NCI-H1417 (cell line): ENCODE measurements at regions not wholly inside any gene's neighbourhood (a gene's known extent, or its start where the extent isn't known, plus 50 kb on each side); places are given as distances from the start of the nearest gene placed in this dataset.
A peak's percentile ranks its signal among the peaks of the same experiment; 100 is the strongest.
"Not testable (repeated sequence)": the region's sequence is repeated elsewhere in the genome, so short reads cannot be mapped to it uniquely, and the experiment has no call there.

Source experiments
- DNase-seq, 3 experiments: peaks; one replicate each; lab custom pipeline; 2025; lab: John Stamatoyannopoulos, UW

- no peak for DNase-seq
These were observed 72.0 kb upstream of the TARDBP start for GRCh38 chr1:10940451-10940804.

- no peak for DNase-seq
These were observed 71.6 kb upstream of the TARDBP start for GRCh38 chr1:10940838-10941237.

- peak in 2 of 3 experiments; percentile 32 to 34 for DNase-seq
These were observed 70.4 kb upstream of the TARDBP start for GRCh38 chr1:10941891-10942541.

GRCh38 chr1:10942542-10942912, 69.9 kb upstream of the TARDBP start:
- DNase-seq, result peak in 1 of 3 experiments; percentile 15

GRCh38 chr1:10943041-10943440, 69.4 kb upstream of the TARDBP start:
- DNase-seq, result no peak

- peak; percentile 85 to 97 (median 90) for DNase-seq
These were observed 68.3 kb upstream of the TARDBP start for GRCh38 chr1:10943991-10944730.

- DNase-seq, result no peak
These were observed 66.4 kb upstream of the TARDBP start for GRCh38 chr1:10945991-10946509.

GRCh38 chr1:10947181-10947580, 65.3 kb upstream of the TARDBP start:
- DNase-seq, result no peak

- no peak for DNase-seq
These were observed 64.6 kb upstream of the TARDBP start for GRCh38 chr1:10947691-10948462.

- DNase-seq, result peak in 1 of 3 experiments; percentile 29
These were observed 64.0 kb upstream of the TARDBP start for GRCh38 chr1:10948463-10948775.

GRCh38 chr1:10950316-10951172, 61.9 kb upstream of the TARDBP start:
- no peak for DNase-seq

GRCh38 chr1:10951298-10951697, 61.2 kb upstream of the TARDBP start:
- DNase-seq, result not testable (repeated sequence)

GRCh38 chr1:10951961-10952360, 60.5 kb upstream of the TARDBP start:
- no peak for DNase-seq

GRCh38 chr1:10953505-10954193, 58.8 kb upstream of the TARDBP start:
- no peak for DNase-seq

GRCh38 chr1:10957133-10957532, 55.3 kb upstream of the TARDBP start:
- DNase-seq, result no peak

GRCh38 chr1:10958614-10959013, 53.8 kb upstream of the TARDBP start:
- DNase-seq, result peak; percentile 94 to 100 (median 98)

- DNase-seq, result peak; percentile 77 to 89 (median 88)
These were observed 51.8 kb upstream of the TARDBP start for GRCh38 chr1:10960411-10961299.

GRCh38 chr1:10961300-10961833, 51.1 kb upstream of the TARDBP start:
- no peak for DNase-seq

- peak; percentile 67 to 91 (median 77) for DNase-seq
These were observed 50.0 kb upstream of the TARDBP start for GRCh38 chr1:10962483-10962882.
